C4-2B (cell line): ENCODE measurements at regions not wholly inside any gene's neighbourhood (a gene's known extent, or its start where the extent isn't known, plus 50 kb on each side); places are given as distances from the start of the nearest gene placed in this dataset.

Source experiments
- CTCF ChIP-seq: fragments of 450-650 bp; conservative IDR thresholded peaks from 2 replicates; pipeline ENCODE4 v1.5.1; 2017; ENCODE audit warnings: mild to moderate bottlenecking
- ZFX ChIP-seq: fragments of 450-650 bp; IDR thresholded peaks from 2 replicates; pipeline ENCODE4 v1.6.1; 2017

- no peak for TF ChIP-seq ZFX
- TF ChIP-seq CTCF = no peak
Observed at GRCh38 chr5:56522960-56523359, 289.8 kb upstream of the ANKRD55 start.
